ENCODE measurements at regions not wholly inside any gene's neighbourhood (a gene's known extent, or its start where the extent isn't known, plus 50 kb on each side); places are given as distances from the start of the nearest gene placed in this dataset.
"Not testable (repeated sequence)": the region's sequence is repeated elsewhere in the genome, so short reads cannot be mapped to it uniquely, and the experiment has no call there.

- TF ChIP-seq GLI4 (tag by site-specific recombination; IDR thresholded peaks at IDR 0.05) (no peak), ZNF202 (tag by site-specific recombination; IDR thresholded peaks at IDR 0.05; ENCODE audit: borderline replicate concordance) (no peak), GLIS2 (tag by site-specific recombination; IDR thresholded peaks at IDR 0.05) (no peak), ZNF560 (tag by site-specific recombination; IDR thresholded peaks at IDR 0.05; ENCODE audit: borderline replicate concordance) (no peak), MYNN (tag by site-specific recombination; IDR thresholded peaks at IDR 0.05; ENCODE audit: borderline replicate concordance) (no peak), ZFP37 (tag by site-specific recombination; IDR thresholded peaks at IDR 0.05) (no peak), ZNF48 (tag by site-specific recombination; IDR thresholded peaks at IDR 0.05) (no peak), KLF9 (tag by site-specific recombination; IDR thresholded peaks at IDR 0.05; ENCODE audit: low read depth) (peak; percentile 42; the same call in 1 of the 2 replicates), PATZ1 (tag by site-specific recombination; IDR thresholded peaks at IDR 0.05) (0 out of 2 replicates have a peak, but pooled peaks have one; percentile 23)
Observed at GRCh38 chr16:10256784-10257641, 74.8 kb upstream of the GRIN2A start (continued).

- H3K27ac ChIP-seq (ENCODE audit: extremely low read depth, low read depth, low read length); H3K9me3 ChIP-seq (ENCODE audit: control insufficient read depth, insufficient read depth, low read depth, low read length); H3K36me3 ChIP-seq (ENCODE audit: control insufficient read depth in 2 of 2, insufficient read depth in 1 of 2, low read length in 2 of 2); H3K4me3 ChIP-seq (ENCODE audit: low read depth, low read length); H3K4me1 ChIP-seq (ENCODE audit: control insufficient read depth, insufficient read depth, low read length): not testable (repeated sequence)
- ChIA-PET POLR2A (interaction anchor here (1.0 kb wide), 1 partner anchor 479 kb away, joined by 3 read pairs; no protein-coding TSS in a partner anchor), CTCF (interaction anchor here (0.6 to 2.6 kb wide), 18 partner anchors 9 to 1069 kb away, joined by 3 to 14 read pairs (median 4); no protein-coding TSS in a partner anchor)
Observed at GRCh38 chr16:10257642-10258251, 75.5 kb upstream of the GRIN2A start.

- POLR2A ChIA-PET; H3K4me3 ChIP-seq (ENCODE audit: low read depth, low read length); H3K9me3 ChIP-seq (ENCODE audit: control insufficient read depth, insufficient read depth, low read depth, low read length); H3K36me3 ChIP-seq (ENCODE audit: control insufficient read depth in 2 of 2, insufficient read depth in 1 of 2, low read length in 2 of 2); H3K27ac ChIP-seq (ENCODE audit: extremely low read depth, low read depth, low read length); H3K4me1 ChIP-seq (ENCODE audit: control insufficient read depth, insufficient read depth, low read length): not testable (repeated sequence)
- CTCF ChIA-PET, result interaction anchor here (1.8 to 2.1 kb wide), 2 partner anchors 250 kb away, joined by 8 to 13 read pairs; no protein-coding TSS in a partner anchor
Observed at GRCh38 chr16:10258930-10259603, 76.8 kb upstream of the GRIN2A start.

- Histone ChIP-seq H3K4me1 (ENCODE audit: control insufficient read depth, insufficient read depth, low read length) (no peaks in the 10 kb centered on the region), H3K36me3 (ENCODE audit: control insufficient read depth in 2 of 2, insufficient read depth in 1 of 2, low read length in 2 of 2) (no peaks in the 10 kb centered on the region), H3K27ac (ENCODE audit: extremely low read depth, low read depth, low read length) (no peak overlapping the region), H3K9me3 (ENCODE audit: control insufficient read depth, insufficient read depth, low read depth, low read length) (no peaks in the 10 kb centered on the region), H3K4me3 (ENCODE audit: low read depth, low read length) (no peak overlapping the region)
- TF ChIP-seq ZIC2 (tag by site-specific recombination; IDR thresholded peaks at IDR 0.05), result no peak
- no peak for TF ChIP-seq ZBTB10 (tag by site-specific recombination; IDR thresholded peaks at IDR 0.05)
- POLR2A ChIA-PET, result no interaction called here
- CTCF ChIA-PET, result interaction anchor here (0.7 to 1.8 kb wide), 2 partner anchors 53 to 253 kb away, joined by 3 to 4 read pairs; no protein-coding TSS in a partner anchor
Observed at GRCh38 chr16:10261077-10261476, 78.8 kb upstream of the GRIN2A start.

- H3K36me3 ChIP-seq (ENCODE audit: control insufficient read depth in 2 of 2, insufficient read depth in 1 of 2, low read length in 2 of 2); H3K4me3 ChIP-seq (ENCODE audit: low read depth, low read length); POLR2A ChIA-PET; H3K4me1 ChIP-seq (ENCODE audit: control insufficient read depth, insufficient read depth, low read length); H3K9me3 ChIP-seq (ENCODE audit: control insufficient read depth, insufficient read depth, low read depth, low read length); H3K27ac ChIP-seq (ENCODE audit: extremely low read depth, low read depth, low read length): not testable (repeated sequence)
- CTCF ChIA-PET, result interaction anchor here (0.7 to 1.8 kb wide), 2 partner anchors 53 to 252 kb away, joined by 3 to 4 read pairs; no protein-coding TSS in a partner anchor
Observed at GRCh38 chr16:10261526-10261925, 79.3 kb upstream of the GRIN2A start.
